Prostate gland (tissue), 2 donors: ENCODE measurements at regions not wholly inside any gene's neighbourhood (a gene's known extent, or its start where the extent isn't known, plus 50 kb on each side); places are given as distances from the start of the nearest gene placed in this dataset.

Experiments used
- DNase-seq: peaks from one replicate; pipeline ENCODE4 v3.0.0-alpha.2; 2019; ENCODE audit warnings: low spot score
- H3K27ac ChIP-seq, 2 donors: fragments of 200-600 bp; sonication (generic); 2 replicates each; pipeline ENCODE4 v1.5.1; 2017 to 2019
- H3K27me3 ChIP-seq: fragments of 200-600 bp; sonication (generic); replicated peaks from 2 replicates; pipeline ENCODE4 v1.5.1; 2019; ENCODE audit not compliant: insufficient read depth
- H3K36me3 ChIP-seq, 2 donors: fragments of 200-600 bp; sonication (generic); 1 replicate in 1 of 2; 2 replicates in 1 of 2; pipeline versions ENCODE4 v1.5.1 to v1.8.1; 2017 to 2019
- H3K4me1 ChIP-seq: fragments of 200-600 bp; sonication (generic); replicated peaks from 2 replicates; pipeline ENCODE4 v1.5.1; 2019
- H3K4me3 ChIP-seq, 2 donors: fragments of 200-600 bp; sonication (generic); 2 replicates each; pipeline ENCODE4 v1.5.1; 2017 to 2019
- H3K9me3 ChIP-seq: fragments of 200-600 bp; sonication (generic); 2 replicates; pipeline ENCODE4 v1.5.1; 2017
- POLR2A ChIP-seq: fragments of 450-650 bp; IDR thresholded peaks from one replicate; pipeline ENCODE4 v1.6.1; 2016; ENCODE audit warnings: antibody characterized with exemption, mild to moderate bottlenecking
- POLR2AphosphoS5 ChIP-seq: sonication (generic); formaldehyde crosslinking; IDR thresholded peaks from one replicate; pipeline ENCODE4 v1.6.1; 2017; ENCODE audit warnings: antibody characterized with exemption
- WGBS: methylation state at CpG from one replicate; pipeline ENCODE4 v1.1.5; 2018; 5-methylcytosine and 5-hydroxymethylcytosine counted together
- intact Hi-C: fragments of 100-400 bp; cut with DNase I; formaldehyde crosslinking; loops from one replicate; pipeline ENCODE4 v1.14.2; 2022
- TF ChIP-seq, protein P1 (sequence below), 4 experiments: fragments of 200-600 bp in 2 of 4; fragments of 450-650 bp in 2 of 4; sonication (generic) in 2 of 4; IDR thresholded peaks; 1 replicate in 3 of 4; 2 replicates in 1 of 4; pipeline ENCODE4 v1.5.1; 2016 to 2019; ENCODE audit warnings: antibody characterized with exemption in 4 of 4, mild to moderate bottlenecking in 2 of 4, moderate library complexity in 2 of 4

DNA sequence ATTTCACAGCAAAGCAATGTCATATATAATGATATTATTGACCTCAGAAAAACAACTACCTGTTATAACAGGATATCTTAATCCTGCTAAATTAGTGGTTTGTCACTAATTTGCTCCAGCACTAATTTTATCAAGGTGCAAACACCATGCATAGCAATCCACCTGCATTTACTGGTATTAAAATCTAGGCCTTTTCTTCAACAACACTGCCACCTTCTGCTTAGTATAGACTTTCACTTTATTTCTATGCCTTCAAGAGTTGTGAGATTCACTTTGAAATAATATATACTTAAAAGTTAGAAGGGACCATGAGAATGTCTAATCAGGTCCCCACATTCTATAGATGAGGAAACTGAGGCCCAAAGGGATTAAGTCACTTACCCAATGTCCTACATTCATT is 82.1 kb upstream of the IQCM start:
- Histone ChIP-seq H3K36me3 (no peaks in the 10 kb centered on the region), H3K4me3 (no peak overlapping the region), H3K9me3 (no peaks in the 10 kb centered on the region), H3K27me3 (no peaks in the 10 kb centered on the region), H3K27ac (no peak overlapping the region), H3K4me1 (no peaks in the 10 kb centered on the region)
- intact Hi-C loops = loop anchor here (5.0 kb wide), 1 partner anchor 525 kb away; no protein-coding TSS in a partner anchor
- TF ChIP-seq POLR2AphosphoS5 = no peak
- TF ChIP-seq POLR2A = no peak
- TF ChIP-seq, protein P1, sequence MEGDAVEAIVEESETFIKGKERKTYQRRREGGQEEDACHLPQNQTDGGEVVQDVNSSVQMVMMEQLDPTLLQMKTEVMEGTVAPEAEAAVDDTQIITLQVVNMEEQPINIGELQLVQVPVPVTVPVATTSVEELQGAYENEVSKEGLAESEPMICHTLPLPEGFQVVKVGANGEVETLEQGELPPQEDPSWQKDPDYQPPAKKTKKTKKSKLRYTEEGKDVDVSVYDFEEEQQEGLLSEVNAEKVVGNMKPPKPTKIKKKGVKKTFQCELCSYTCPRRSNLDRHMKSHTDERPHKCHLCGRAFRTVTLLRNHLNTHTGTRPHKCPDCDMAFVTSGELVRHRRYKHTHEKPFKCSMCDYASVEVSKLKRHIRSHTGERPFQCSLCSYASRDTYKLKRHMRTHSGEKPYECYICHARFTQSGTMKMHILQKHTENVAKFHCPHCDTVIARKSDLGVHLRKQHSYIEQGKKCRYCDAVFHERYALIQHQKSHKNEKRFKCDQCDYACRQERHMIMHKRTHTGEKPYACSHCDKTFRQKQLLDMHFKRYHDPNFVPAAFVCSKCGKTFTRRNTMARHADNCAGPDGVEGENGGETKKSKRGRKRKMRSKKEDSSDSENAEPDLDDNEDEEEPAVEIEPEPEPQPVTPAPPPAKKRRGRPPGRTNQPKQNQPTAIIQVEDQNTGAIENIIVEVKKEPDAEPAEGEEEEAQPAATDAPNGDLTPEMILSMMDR (IDR thresholded peaks at IDR 0.05) = peak in 2 of 4 experiments; percentile 12 to 14
- no peak for DNase-seq

DNA sequence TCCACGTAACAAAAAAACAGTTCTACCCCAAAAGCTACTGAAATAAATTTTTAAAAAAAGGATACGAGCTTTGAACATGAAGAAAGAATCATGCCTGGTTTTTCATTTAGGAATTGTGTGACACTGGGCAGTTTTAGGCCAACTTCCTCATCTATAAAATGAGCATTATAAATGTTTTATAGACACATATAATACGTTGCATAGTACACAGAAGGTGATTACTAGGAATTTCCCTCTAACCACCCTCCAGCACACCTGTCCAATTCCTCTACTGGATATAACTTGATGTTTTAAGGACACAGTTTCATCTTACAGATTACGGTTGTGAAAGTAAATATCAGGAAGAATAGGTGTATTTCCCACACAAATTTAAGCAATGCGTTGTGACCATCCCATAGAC is 85.5 kb upstream of the IQCM start:
- TF ChIP-seq POLR2AphosphoS5 = no peak
- 48% methylated on average over 5 of the region's 5 CpGs for WGBS
- H3K4me1 ChIP-seq = no peaks in the 10 kb centered on the region
- H3K4me3 ChIP-seq = no peak overlapping the region
- H3K27ac ChIP-seq = no peak overlapping the region
- no peaks in the 10 kb centered on the region for H3K27me3 ChIP-seq
- H3K36me3 ChIP-seq = no peaks in the 10 kb centered on the region
- no peaks in the 10 kb centered on the region for H3K9me3 ChIP-seq
- intact Hi-C loops = no loop called here
- no peak for DNase-seq

DNA sequence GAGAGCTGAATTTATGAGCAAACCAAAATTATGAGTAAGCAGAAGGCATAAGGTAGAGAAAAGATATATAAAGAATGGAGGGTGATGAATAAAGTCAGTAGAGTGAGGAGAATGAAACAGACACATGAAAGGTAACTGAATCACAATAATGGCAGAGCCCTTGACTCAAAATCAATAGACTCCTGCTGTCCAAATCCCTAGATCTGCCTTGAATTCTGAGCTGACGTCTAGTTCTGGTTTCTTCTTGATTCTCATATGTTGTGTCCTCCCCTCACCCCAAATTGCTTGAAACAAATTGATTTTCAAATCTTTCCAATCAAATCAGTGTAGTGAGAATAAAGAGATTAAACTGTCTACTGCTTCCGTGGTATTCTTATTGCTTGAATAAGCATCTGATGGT is 86.6 kb upstream of the IQCM start:
- H3K9me3 ChIP-seq = no peaks in the 10 kb centered on the region
- no peaks in the 10 kb centered on the region for H3K36me3 ChIP-seq
- no peaks in the 10 kb centered on the region for H3K4me1 ChIP-seq
- intact Hi-C loops = no loop called here
- no peak overlapping the region for H3K27ac ChIP-seq
- no peak overlapping the region for H3K4me3 ChIP-seq
- TF ChIP-seq, protein P1 (IDR thresholded peaks at IDR 0.05) = no peak
- no peak for TF ChIP-seq POLR2A
- no peak for TF ChIP-seq POLR2AphosphoS5
- H3K27me3 ChIP-seq = no peaks in the 10 kb centered on the region
- 94% methylated on average over 2 of the region's 2 CpGs for WGBS
- DNase-seq = no peak

DNA sequence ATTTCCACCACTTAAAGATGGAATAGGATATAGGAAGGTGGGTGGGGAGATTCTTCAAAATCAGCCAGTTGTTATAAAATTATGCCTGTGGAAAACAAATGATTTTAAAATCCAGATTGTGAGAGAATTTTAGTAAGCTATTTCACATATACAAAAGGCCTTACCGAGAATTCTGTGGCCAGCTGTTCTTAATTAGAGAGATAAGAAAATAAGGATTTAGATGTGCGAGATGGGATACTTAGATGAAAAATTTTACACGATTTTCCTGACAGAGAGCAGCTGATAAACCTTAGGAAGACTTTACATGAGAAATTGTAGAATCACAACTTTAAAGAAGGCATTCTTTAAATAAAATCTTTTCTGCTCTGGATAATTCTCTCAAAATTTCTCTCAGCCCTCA is 94.5 kb upstream of the IQCM start:
- TF ChIP-seq, protein P1 (IDR thresholded peaks at IDR 0.05) = no peak
- no peak for TF ChIP-seq POLR2AphosphoS5
- TF ChIP-seq POLR2A = no peak
- no peak for DNase-seq
- intact Hi-C loops = no loop called here
- H3K36me3 ChIP-seq = no peaks in the 10 kb centered on the region
- no peak overlapping the region for H3K27ac ChIP-seq
- 77% methylated on average over 3 of the region's 3 CpGs for WGBS
- no peaks in the 10 kb centered on the region for H3K9me3 ChIP-seq
- H3K4me1 ChIP-seq = no peaks in the 10 kb centered on the region
- no peaks in the 10 kb centered on the region for H3K27me3 ChIP-seq
- no peak overlapping the region for H3K4me3 ChIP-seq

DNA sequence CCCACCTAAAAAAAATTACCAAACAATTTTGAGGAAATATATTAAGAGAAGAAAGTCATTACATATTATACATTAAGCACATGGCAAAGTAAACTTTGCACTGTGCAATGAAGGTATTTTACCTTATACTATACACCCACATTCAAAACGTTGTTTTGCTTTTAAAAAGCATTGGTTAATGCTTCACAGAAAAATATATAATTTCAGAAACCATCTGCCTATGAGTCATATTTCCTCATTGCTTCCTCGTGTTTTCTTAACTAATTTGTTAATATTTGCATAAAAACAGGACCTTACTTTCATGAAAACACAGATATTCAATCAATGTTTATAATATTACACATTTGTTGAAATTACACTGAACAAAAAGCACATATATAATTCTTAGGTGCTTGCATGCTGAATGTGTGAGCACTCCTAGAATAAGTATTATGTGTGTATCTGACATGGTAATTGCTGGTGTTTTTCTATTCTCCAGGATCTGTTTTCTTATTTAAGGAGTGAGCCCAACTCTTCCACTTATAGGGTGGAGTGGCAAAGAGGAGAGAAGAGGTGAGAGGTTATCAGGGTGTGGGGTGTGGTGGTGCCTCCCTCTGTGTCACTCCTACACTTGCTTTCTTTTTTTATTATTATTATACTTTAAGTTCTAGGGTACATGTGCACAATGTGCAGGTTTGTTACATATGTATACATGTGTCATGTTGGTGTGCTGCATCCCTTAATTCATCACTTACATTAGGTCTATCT is 95.1 kb upstream of the IQCM start:
- Histone ChIP-seq H3K4me1 (no peaks in the 10 kb centered on the region), H3K27me3 (no peaks in the 10 kb centered on the region), H3K36me3 (no peaks in the 10 kb centered on the region), H3K9me3 (no peaks in the 10 kb centered on the region), H3K4me3 (no peak overlapping the region), H3K27ac (no peak overlapping the region)
- no peak for DNase-seq
- 48% methylated on average over 2 of the region's 2 CpGs for WGBS
- intact Hi-C loops = no loop called here
- TF ChIP-seq POLR2AphosphoS5 (no peak), POLR2A (no peak)
- TF ChIP-seq, protein P1 (IDR thresholded peaks at IDR 0.05) = no peak
